Stimulated activated CD4-positive, alpha-beta T cell treated with anti-CD3 and anti-CD28 coated beads, Interleukin-12 subunit alpha, Interleukin-12 subunit beta, amount 100 ng/mL, for 4 hours (primary cell): ENCODE measurements at regions not wholly inside any gene's neighbourhood (a gene's known extent, or its start where the extent isn't known, plus 50 kb on each side); places are given as distances from the start of the nearest gene placed in this dataset.
"Not testable (repeated sequence)": the region's sequence is repeated elsewhere in the genome, so short reads cannot be mapped to it uniquely, and the experiment has no call there.

Experiments used
- DNase-seq: peaks from one replicate; pipeline ENCODE4 v3.0.0-alpha.2; 2020

GRCh38 chr2:87498169-87498853, 249.6 kb upstream of the PLGLB2 start:
- DNase-seq = not testable (repeated sequence)

GRCh38 chr2:87498854-87499238, 249.0 kb upstream of the PLGLB2 start:
- DNase-seq = not testable (repeated sequence)

GRCh38 chr2:87499860-87500259, 248.0 kb upstream of the PLGLB2 start:
- DNase-seq = not testable (repeated sequence)

DNA sequence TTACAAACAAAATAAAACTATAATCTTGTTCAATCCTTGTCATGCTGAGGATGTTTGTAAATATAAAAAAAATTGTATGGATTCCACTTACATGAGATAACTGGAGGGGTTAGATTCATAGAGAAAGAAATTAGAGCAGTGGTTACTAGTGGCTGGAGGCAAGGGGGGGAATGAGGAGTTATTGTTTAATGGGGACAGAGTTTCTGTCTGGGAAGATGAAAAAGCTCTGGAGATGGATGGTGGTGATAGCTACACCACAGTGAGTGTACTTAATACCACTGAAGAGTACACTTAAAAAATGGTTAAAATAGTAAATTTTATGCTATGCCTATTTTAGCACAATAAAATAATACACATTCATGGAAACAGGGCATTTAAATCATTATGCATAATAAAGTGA, 247.5 kb upstream of the PLGLB2 start:
- not testable (repeated sequence) for DNase-seq

- DNase-seq = not testable (repeated sequence)
Measured at GRCh38 chr2:87500951-87501350, 246.9 kb upstream of the PLGLB2 start.

DNA sequence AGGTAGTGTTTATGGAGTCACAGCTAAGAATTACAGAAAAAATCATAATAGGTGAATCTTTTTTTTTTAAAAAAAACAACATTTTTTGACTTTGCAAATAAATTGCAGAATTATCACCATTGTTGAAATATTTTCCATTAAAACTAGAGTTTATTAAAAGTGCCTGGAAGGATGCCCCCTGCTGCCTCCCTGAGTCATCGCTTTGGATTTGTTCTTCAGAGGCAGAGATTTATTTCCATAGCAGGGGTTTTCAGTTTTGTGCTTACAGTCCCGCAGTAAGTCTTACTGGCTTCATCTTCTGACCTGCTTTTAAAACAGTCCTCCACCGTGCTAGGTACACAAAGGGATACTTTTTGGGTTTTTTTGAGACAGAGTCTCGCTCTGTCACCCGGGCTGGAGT, 244.9 kb upstream of the PLGLB2 start:
- DNase-seq = not testable (repeated sequence)

DNA sequence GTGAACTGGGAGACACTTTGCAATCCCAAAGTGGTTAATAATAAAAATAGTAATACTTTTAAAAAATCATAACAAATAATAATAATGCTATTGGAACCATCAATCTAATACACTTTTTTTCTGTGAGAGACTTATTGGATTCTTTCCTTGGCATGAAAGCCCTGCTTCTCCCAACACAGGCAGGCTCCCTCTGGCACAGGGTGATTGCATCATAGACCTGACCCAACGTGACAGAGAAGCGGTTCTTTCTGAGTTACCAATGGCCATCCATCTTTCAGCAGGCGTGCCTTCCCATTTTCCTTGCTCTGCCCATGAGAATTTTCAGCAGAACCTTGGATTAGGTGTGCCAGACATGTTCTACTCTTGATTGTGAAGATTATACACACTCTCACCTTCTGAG, 242.6 kb upstream of the PLGLB2 start:
- not testable (repeated sequence) for DNase-seq

DNA sequence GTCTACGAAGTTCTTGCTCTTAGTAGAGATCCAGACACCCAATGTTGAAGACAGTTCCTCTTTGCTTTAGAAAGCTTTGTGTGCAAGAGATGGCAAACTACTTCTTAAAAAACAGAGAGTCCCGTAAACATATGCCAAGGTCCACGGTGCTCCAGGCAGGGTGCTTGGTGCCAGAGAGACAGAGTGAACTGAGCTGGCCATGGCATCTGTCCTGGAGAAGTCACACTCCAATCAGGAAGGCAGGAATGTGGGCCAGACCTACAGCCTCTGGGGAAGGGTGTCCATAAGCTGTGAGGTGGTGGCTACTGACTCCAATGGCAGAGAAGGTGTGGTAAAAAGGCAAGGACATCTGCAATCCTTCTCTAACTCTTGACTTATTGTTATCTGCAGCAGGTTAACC, 242.0 kb upstream of the PLGLB2 start:
- DNase-seq = not testable (repeated sequence)

- DNase-seq = not testable (repeated sequence)
Measured at GRCh38 chr2:87507378-87508348, 240.2 kb upstream of the PLGLB2 start.

- not testable (repeated sequence) for DNase-seq
Measured at GRCh38 chr2:87511195-87511778, 236.6 kb upstream of the PLGLB2 start.

DNA sequence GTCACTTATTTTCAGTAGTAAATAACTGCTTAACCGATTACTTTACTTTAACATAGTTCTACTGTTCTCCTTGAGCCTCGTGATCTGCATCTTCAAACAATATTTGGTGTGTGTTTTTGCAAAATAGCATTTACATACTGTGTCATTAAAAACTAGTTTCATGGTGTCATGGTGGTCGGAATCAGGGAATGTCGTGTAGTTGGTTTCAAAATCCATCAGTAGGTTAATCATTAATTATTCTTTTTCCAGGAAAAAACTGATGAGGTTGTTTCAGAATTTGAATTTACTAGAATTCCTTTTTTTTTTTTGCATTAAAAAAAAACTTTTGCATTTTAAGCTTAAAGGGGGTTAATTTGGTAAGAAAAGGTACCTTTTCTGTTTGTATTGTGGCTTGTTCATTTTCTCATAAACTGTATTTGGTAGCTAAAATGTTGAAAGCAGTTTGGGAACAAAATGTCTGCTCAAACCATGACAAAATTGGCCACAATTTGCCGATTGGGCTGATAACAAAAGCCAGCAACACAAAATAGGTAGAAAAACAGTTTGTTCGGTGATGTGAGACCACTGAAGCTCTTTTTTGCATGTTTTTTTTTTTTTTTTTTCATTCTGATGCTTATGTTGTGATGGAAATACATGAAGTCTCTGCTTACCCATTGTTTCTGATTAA, 234.9 kb upstream of the PLGLB2 start:
- DNase-seq = not testable (repeated sequence)

DNA sequence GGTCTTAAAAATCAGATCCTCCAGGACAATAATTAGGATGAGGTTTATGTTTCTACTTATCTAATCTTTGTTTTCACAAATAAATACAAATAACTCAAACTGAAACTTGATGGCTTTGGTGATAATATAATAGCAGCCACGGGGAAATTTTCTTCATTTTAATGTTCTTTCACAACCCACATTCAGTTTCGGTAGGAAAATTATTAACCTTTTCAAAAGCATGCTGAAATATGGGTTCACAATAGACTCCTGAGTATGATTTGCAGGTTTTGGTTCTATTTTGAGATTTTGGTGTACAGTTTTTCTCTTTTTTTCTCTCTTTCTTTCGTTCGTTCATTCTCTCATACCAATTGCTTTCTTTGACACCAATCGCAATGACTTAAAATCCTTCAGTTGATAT, 233.9 kb upstream of the PLGLB2 start:
- DNase-seq = not testable (repeated sequence)

GRCh38 chr2:87514515-87514914, 233.4 kb upstream of the PLGLB2 start:
- DNase-seq = not testable (repeated sequence)

GRCh38 chr2:87515226-87515625, 232.7 kb upstream of the PLGLB2 start:
- DNase-seq = not testable (repeated sequence)

DNA sequence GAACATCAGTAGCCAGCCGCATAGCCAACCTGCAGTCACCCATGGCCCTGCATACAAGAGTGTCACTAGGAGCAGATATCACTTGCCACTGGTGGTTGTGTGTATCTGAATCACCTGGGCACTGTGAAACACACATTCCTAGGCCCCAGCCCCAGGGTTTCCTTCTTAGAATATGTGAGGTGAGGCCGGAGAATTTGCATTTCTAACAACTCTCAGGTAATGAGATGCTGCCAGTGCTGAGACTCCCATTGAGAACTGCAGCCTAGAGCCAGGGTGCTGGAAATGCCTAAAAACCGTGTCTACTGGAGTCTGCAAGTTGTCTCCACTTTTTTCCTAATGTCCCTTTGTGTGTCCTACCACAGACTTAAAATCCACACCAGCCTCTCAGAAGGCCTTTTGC, 232.0 kb upstream of the PLGLB2 start:
- DNase-seq = not testable (repeated sequence)

GRCh38 chr2:87516369-87516967, 231.4 kb upstream of the PLGLB2 start:
- DNase-seq = not testable (repeated sequence)

- DNase-seq = not testable (repeated sequence)
Measured at GRCh38 chr2:87517438-87517837, 230.4 kb upstream of the PLGLB2 start.

GRCh38 chr2:87518066-87518465, 229.8 kb upstream of the PLGLB2 start:
- not testable (repeated sequence) for DNase-seq

- DNase-seq = not testable (repeated sequence)
Measured at GRCh38 chr2:87518547-87518946, 229.3 kb upstream of the PLGLB2 start.

DNA sequence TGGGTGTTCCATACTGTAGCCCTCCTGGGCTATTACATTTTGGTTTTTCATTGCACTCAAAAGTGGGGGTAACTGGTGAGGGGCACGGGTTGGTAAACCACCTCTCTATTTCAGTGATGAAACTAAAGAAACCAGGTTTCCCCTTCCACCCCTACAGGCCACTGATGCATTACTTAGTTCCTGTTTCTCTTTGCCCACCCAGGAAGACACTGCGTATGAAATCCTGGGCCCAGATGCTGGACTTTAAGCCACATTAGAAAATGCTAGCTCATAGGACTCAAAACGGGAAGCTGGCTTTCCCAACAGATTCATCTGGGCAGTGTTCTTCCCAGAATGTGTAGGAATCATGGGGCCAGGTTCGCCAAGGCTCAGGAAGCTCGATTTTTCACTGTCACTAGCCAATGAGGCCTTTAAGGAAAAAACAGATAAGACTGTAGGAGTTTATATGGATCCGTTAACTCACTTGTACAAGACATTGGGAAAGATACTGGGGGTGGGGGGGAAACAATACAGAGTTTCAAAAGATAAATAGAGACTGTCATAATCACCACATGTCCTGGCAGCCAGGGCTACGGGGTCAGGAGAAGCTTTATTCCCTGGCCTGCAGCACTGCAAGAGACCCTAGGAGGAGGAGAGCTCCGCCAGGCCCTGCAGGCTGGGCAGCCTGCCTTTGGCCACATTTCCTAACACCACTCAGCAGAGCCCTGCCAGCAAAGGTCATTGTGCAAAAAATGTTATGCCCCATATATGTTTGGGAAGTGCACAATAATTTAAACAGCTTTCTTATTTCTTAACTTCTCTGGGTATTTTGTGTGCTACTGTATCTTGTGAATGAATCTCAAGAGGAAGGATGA, 228.5 kb upstream of the PLGLB2 start:
- DNase-seq = not testable (repeated sequence)

DNA sequence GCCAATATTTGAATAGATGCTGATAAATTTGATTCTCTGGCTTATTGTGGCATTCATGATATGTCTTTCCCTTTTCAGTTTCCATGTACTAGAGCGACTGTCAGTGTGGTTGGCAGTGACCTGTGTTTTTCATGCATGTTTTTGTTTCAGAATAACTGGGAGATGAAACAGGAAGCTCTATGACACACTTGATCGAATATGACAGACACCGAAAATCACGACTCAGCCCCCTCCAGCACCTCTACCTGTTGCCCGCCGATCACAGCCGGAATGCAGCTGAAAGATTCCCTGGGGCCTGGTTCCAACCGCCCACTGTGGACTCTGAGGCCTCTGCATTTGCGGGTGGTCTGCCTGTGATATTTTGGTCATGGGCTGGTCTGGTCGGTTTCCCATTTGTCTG, 226.8 kb upstream of the PLGLB2 start:
- peak; percentile 47 for DNase-seq
